ENCODE measurements at regions not wholly inside any gene's neighbourhood (a gene's known extent, or its start where the extent isn't known, plus 50 kb on each side); places are given as distances from the start of the nearest gene placed in this dataset.
A peak's percentile ranks its signal among the peaks of the same experiment; 100 is the strongest.

- Histone ChIP-seq H3K4me3 (ENCODE audit: low read depth in 1 of 2, low read length in 2 of 2) (no peak overlapping the region), H3K27me3 (ENCODE audit: insufficient read depth, low read length, poor library complexity) (no peaks in the 10 kb centered on the region), H3K4me2 (ENCODE audit: insufficient read depth, low read length) (no peak overlapping the region), H3K4me1 (ENCODE audit: insufficient read depth, low read length) (no peaks in the 10 kb centered on the region), H3K9ac (ENCODE audit: low read depth, low read length) (no peak overlapping the region), H3K9me3 (ENCODE audit: insufficient read depth, low read length, severe bottlenecking) (no peaks in the 10 kb centered on the region), H3K79me2 (ENCODE audit: insufficient read depth, low read length) (no peaks in the 10 kb centered on the region), H4K20me1 (ENCODE audit: insufficient read depth, low read length) (no peaks in the 10 kb centered on the region), H3K36me3 (ENCODE audit: insufficient read depth, low read length) (no peaks in the 10 kb centered on the region), H3K27ac (ENCODE audit: low read length) (no peak overlapping the region), H2AFZ (ENCODE audit: low read depth, low read length) (no peak overlapping the region)
- TF ChIP-seq EZH2 (IDR thresholded peaks at IDR 0.05; ENCODE audit: borderline replicate concordance, low read depth, low read length, severe bottlenecking) = no peak
- no peak for TF ChIP-seq CTCF (IDR thresholded peaks at IDR 0.05; ENCODE audit: borderline replicate concordance, extremely low read depth, low read length, poor library complexity, severe bottlenecking)
- DNase-seq (peak; percentile 40), ATAC-seq (ENCODE audit: insufficient read depth, low read depth) (peak; percentile 54; the same call in 1 of the 3 replicates)
Measured at GRCh38 chr4:179097741-179098140, 1655.5 kb upstream of the AGA start.

GRCh38 chr4:179110356-179110755 is 1668.1 kb upstream of the AGA start:
- Histone ChIP-seq H3K4me1 (ENCODE audit: insufficient read depth, low read length) (no peaks in the 10 kb centered on the region), H3K36me3 (ENCODE audit: insufficient read depth, low read length) (no peaks in the 10 kb centered on the region), H3K9ac (ENCODE audit: low read depth, low read length) (no peak overlapping the region), H3K4me2 (ENCODE audit: insufficient read depth, low read length) (no peak overlapping the region), H2AFZ (ENCODE audit: low read depth, low read length) (no peak overlapping the region), H4K20me1 (ENCODE audit: insufficient read depth, low read length) (no peaks in the 10 kb centered on the region), H3K27ac (ENCODE audit: low read length) (no peak overlapping the region), H3K79me2 (ENCODE audit: insufficient read depth, low read length) (no peaks in the 10 kb centered on the region), H3K9me3 (ENCODE audit: insufficient read depth, low read length, severe bottlenecking) (no peaks in the 10 kb centered on the region), H3K4me3 (ENCODE audit: low read depth in 1 of 2, low read length in 2 of 2) (no peak overlapping the region), H3K27me3 (ENCODE audit: insufficient read depth, low read length, poor library complexity) (no peaks in the 10 kb centered on the region)
- DNase-seq = no peak
- no peak for ATAC-seq (ENCODE audit: insufficient read depth, low read depth)
- no peak for TF ChIP-seq EZH2 (IDR thresholded peaks at IDR 0.05; ENCODE audit: borderline replicate concordance, low read depth, low read length, severe bottlenecking)
- TF ChIP-seq CTCF (IDR thresholded peaks at IDR 0.05; ENCODE audit: borderline replicate concordance, extremely low read depth, low read length, poor library complexity, severe bottlenecking) = no peak

GRCh38 chr4:179110816-179111215 is 1668.6 kb upstream of the AGA start:
- no peak for TF ChIP-seq CTCF (IDR thresholded peaks at IDR 0.05; ENCODE audit: borderline replicate concordance, extremely low read depth, low read length, poor library complexity, severe bottlenecking)
- no peak for TF ChIP-seq EZH2 (IDR thresholded peaks at IDR 0.05; ENCODE audit: borderline replicate concordance, low read depth, low read length, severe bottlenecking)
- no peak for DNase-seq

More at GRCh38 chr4:179110816-179111215, 1668.6 kb upstream of the AGA start:
- no peak overlapping the region for H3K9ac ChIP-seq (ENCODE audit: low read depth, low read length)
- no peak overlapping the region for H2AFZ ChIP-seq (ENCODE audit: low read depth, low read length)
- no peak overlapping the region for H3K27ac ChIP-seq (ENCODE audit: low read length)
- H3K4me1 ChIP-seq (ENCODE audit: insufficient read depth, low read length) = no peaks in the 10 kb centered on the region
- H4K20me1 ChIP-seq (ENCODE audit: insufficient read depth, low read length) = no peaks in the 10 kb centered on the region
- H3K27me3 ChIP-seq (ENCODE audit: insufficient read depth, low read length, poor library complexity) = no peaks in the 10 kb centered on the region
- H3K4me2 ChIP-seq (ENCODE audit: insufficient read depth, low read length) = no peak overlapping the region
- no peak for ATAC-seq (ENCODE audit: insufficient read depth, low read depth)
- H3K9me3 ChIP-seq (ENCODE audit: insufficient read depth, low read length, severe bottlenecking) = no peaks in the 10 kb centered on the region
- H3K36me3 ChIP-seq (ENCODE audit: insufficient read depth, low read length) = no peaks in the 10 kb centered on the region
- no peaks in the 10 kb centered on the region for H3K79me2 ChIP-seq (ENCODE audit: insufficient read depth, low read length)
- H3K4me3 ChIP-seq (ENCODE audit: low read depth in 1 of 2, low read length in 2 of 2) = no peak overlapping the region
